NT2/D1 (cell line): ENCODE measurements at regions not wholly inside any gene's neighbourhood (a gene's known extent, or its start where the extent isn't known, plus 50 kb on each side); places are given as distances from the start of the nearest gene placed in this dataset.

ENCODE experiments used
- SUZ12 ChIP-seq: IDR thresholded peaks from 2 replicates; pipeline ENCODE4 v1.6.1; 2011; ENCODE audit not compliant: insufficient read length, insufficient read depth; ENCODE audit errors: extremely low read depth
- ZNF274 ChIP-seq: IDR thresholded peaks from 2 replicates; pipeline ENCODE4 v1.6.1; 2011; ENCODE audit warnings: mild to moderate bottlenecking, low read depth, low read length

DNA sequence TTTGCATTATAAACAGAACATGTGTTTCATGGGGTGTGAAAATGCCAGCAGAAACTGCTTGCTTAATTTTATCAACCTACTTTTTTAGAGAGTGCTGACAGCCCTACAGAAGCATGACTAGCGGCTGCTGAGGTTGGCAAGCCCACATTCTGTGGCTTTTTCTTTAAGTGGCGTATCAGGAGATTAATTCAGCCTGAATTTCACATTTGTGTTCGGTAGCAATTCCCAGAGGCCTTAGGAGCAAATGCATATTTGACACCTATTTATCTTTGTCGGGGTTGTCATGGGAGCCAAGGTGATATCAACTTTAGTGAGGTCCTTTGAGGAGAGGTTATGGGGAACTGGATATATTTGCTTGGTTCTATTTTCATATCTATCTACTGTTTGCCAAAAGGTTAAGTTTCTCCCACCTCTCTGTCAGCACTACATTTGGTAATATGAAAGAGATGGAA is 140.9 kb downstream of the KCNJ2 start:
- TF ChIP-seq ZNF274 (no peak), SUZ12 (no peak)
